ENCODE measurements at regions not wholly inside any gene's neighbourhood (a gene's known extent, or its start where the extent isn't known, plus 50 kb on each side); places are given as distances from the start of the nearest gene placed in this dataset.
"Not testable (repeated sequence)": the region's sequence is repeated elsewhere in the genome, so short reads cannot be mapped to it uniquely, and the experiment has no call there.

DNA sequence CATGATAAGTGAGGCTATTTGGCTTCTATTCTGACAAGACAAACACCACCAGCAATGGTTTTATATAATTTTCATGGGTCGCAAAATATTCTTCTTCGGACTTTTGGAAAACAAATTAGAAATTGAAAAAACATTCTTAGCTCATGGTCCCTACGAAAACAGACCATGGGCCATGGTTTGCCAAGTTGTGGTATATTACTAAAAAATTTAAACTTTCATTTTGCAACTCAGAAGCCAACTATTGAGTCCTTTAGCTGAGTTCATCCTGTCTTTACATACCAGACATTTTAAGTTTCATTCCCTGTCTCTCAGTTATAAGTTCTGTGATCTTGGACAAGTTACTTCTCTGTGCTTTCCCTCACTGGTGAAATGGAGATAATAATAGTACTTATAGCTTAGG, 198.1 kb downstream of the CSNK1G3 start:
- no peak for DNase-seq (ENCODE audit: low spot score)

DNA sequence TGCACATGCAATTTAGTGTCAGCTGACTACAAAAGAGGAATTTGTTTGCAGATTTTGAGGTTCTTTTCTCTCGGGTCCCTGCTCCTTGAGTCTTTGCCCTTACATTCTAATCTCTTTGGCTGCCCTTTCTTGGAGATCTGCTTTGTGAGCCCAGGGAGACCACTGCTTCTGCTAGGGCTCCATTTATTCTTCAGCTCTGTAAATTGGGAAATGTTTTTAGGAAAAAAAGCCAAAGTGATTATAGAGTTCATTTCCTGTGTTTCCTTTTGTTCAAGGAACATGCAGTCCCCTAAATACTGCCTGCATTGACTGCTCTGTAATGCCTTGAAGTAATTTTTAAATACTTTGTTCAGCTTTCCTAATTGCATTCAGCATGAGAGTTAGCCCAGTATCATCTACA, 197.4 kb downstream of the CSNK1G3 start:
- no peak for DNase-seq (ENCODE audit: low spot score)

DNA sequence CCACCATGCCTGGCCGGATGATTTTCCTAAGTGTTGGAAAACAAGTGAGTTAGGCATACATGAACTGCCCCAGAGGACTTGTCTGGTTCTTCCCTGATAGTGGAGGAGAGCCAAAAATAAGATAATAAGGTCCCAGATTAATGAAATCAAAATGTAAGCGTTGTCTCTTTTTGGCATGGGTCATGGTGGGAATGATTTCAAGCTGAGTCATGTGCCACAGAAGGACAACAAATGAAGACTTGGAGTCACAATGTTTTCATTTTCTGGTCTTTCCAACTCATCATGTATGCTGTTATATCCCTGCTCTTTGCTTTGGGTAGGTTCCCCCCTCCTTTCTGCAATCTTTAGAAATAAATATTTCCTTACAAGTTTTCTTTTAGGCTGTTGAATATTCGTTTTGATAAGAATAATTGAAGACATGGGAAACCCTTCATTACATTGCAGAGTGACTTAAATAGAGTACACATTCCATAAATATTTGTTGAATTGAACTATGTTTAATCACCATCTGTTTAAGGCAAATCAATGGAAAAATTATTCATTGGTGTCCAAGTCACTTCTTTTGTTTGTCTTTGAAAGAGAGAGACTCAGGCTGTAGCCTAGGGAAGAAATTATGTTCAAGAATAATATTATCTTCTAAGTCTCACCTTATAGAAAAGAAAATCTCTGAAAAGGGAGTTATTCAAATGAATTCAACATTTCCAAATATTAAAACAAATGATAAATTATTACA, 196.3 kb downstream of the CSNK1G3 start:
- DNase-seq (ENCODE audit: low spot score), result no peak

DNA sequence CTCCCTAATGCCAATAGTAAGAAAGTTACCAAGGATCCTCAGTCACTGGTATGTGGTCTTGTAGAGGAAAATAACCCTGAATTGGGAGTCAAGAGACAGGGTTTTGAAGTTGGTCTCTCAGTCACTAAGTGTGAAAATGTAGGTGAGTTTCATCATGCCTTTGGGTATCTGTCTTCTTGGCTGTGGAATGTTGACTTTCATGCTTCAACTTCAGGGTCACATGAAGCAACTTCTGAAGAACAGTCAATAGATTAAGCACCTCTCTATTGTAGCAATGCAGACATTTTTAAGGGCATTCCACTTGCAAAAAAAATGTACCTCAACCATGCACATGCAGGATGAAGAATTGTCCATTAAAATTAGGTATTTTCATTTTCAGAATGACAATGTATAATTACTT, 194.6 kb downstream of the CSNK1G3 start:
- DNase-seq (ENCODE audit: low spot score), result no peak

DNA sequence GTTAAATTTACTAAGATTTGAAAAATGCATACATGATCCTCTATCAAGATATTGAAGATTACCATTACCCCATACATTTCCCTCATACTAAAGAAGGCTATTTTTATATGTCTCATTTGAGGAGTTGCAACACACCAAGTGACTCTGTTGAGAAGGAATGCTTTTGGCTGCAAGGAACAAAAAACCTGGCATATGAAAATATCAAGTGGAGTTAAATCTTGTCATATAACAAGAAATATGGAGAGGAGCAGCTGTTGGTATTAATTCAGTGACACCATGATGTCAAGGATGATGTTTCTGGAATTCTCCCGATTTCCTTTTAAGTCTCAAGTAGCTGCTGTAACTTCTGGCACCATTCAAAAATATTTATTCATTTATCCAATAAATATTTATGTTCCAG, 193.8 kb downstream of the CSNK1G3 start:
- DNase-seq (ENCODE audit: low spot score), result no peak

DNA sequence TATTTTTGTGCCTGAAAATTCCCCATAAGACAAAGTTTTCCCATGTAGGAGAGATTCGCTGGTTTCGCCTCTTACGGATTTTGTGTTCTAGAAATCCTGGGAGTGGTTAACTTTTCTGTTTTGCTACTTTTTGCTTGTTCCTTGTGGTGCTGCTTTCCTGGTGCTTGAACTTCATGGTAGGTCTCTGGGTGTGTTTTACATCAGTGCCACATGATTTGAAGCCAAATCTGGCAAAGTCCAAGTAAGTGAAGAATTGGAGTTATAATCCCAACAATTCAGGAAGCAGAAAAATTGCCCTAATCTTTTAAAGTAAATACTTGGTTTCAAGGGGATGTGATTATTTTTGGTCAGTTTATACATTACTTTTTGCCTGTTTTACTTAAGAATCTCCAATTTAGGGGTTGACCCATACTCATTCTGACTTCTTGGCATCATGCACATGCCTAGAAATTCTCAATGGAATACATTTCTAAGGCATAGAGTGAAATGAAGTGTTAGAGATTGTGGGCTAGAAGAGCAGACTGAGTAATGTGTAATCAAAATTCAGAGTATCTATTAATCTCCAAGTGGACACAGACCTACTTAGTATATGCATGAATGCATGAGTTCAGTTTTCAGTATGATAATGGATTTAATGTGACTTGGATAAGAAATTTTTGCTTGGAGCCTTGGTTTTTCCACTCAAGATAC, 189.7 kb downstream of the CSNK1G3 start:
- no peak for DNase-seq (ENCODE audit: low spot score)

DNA sequence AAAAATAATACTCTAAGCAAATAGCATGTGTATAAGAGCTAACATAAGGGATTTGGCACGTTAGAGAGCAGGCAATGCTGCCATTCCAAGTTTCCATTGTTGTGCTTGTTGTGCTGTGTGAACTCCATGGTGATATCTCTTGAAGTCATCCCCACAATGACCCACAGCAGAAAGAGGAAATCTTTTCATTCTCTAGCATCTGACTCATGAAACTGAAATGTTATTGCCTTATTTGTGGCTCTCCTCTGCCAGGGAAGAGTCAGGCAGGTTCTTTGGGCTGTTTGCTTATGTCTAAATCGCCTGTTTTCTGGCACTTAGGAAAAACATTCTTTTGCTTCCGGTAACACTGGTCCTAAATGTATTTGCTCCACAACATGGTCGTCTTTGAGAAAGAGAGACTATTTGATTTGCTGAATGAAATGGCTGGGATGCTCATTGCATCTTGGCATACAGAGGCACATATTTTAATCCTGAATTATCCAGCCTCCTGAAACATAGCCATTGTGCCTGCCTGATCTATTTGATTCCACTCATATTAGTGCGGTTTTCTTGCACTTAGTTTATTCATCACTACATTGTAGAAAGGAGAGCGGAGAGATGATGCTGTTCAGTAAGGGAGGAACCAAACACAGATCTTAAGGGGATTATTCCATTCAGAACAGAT, 188.8 kb downstream of the CSNK1G3 start:
- DNase-seq (ENCODE audit: low spot score), result no peak

DNA sequence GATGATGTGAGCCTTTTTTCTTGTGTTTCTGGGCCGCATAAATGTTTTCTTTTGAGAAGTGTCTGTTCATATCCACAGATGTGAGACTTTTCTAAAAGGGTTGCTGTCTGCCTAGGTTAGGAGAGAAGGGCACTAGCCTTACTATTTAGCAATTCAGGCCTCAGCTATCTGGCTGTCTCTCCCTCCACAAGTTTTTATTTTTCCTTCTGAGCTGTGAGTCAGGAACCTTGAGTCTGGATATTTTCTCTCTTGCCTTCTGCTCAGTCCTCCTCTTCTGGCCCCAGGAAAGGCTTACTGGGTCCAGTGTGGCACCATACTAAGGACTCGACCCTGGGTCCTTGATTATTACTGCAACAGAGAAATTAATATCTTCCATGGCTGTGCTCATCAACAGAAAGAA, 187.6 kb downstream of the CSNK1G3 start:
- no peak for DNase-seq (ENCODE audit: low spot score)

DNA sequence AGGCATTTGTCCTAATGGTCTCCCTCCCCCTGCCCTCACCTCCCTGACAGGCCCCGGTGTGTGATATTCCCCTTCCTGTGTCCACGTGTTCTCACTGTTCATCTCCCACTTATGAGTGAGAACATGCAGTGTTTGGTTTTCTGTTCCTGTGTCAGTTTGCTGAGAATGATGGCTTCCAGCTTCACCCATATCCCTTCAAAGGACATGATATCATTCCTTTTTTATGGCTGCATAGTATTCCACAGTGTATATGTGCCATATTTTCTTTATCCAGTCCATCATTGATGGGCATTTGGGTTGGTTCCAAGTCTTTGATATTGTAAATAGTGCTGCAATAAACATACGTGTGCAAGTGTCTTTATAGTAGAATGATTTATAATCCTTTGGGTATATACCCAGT, 187.0 kb downstream of the CSNK1G3 start:
- DNase-seq (ENCODE audit: low spot score), result not testable (repeated sequence)

DNA sequence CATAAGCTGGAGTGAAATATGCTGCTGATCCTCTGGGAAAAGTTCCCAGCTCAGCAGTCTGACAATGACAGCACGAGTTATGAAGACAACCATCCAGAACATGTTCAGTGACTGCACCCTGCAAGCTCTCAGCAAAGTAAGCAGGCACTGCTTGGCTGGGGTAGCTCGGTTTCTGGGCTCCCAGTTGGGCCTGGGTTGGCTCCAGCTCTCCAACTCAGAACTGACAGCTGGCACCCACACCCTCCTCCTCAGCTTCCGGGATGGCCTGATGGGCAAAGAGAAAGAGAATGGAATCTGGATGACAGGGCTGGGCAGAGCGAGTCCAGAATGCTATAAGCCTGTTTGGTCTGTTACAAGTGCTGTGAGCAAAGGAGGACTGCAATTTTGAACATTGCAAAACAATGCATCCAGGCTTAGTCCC, 185.0 kb downstream of the CSNK1G3 start:
- no peak for DNase-seq (ENCODE audit: low spot score)

DNA sequence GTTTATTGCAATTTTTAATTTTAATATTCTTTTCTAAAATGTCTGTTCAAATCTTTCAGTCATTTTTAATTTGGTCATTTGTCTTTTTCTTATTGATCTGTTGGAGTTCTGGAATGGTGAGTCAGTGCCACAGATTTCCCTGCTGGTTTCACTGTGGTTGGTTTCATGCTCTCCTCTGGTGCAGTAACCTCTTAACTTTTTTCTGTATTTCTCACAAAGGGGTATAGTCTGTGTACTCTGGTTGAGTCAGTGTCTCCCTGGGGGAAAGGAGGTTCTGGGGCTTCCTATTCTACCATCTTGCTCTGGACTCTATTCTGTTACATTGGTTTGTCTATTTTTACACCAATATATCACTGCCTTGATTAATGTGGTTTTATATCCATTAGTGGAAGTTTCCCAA, 178.8 kb downstream of the CSNK1G3 start:
- DNase-seq (ENCODE audit: low spot score), result no peak

DNA sequence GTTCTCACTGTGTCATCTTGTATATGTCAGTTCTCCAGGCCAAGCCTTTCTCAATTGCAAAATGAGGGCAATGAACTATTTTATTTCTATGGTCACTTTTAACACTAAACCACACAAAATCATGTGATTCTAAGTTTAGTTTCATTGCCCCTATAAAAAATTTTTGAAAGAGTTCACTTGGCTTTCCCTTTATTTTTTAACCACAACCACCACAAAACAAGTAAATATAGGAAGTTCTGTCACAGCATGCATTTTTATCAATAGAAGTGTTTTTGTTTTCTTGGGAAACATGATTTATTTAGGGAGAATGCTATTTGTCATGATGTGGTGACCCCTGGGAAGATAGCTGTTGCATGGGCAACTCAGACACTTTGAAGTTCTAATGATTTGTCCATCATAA, 169.1 kb downstream of the CSNK1G3 start:
- no peak for DNase-seq (ENCODE audit: low spot score)

DNA sequence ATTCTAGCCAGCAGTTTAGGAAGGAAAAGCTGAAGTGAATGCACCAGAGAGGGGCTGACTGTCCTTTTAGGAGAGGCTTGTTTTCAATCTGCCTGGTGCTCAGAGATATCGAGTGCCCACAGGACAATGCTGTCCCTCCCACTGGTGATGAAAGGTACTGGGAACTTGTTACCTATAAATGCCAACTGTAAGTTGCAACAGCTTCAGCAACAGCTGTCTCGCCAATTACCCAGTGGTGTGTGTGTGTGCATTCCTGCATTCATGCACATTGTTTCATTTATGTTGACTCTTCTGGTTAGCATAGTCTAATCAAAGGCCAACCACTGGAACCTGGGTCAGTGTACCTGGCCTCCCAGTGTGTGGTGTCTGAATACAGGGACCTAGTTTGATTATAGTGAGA, 161.1 kb downstream of the CSNK1G3 start:
- no peak for DNase-seq (ENCODE audit: low spot score)

DNA sequence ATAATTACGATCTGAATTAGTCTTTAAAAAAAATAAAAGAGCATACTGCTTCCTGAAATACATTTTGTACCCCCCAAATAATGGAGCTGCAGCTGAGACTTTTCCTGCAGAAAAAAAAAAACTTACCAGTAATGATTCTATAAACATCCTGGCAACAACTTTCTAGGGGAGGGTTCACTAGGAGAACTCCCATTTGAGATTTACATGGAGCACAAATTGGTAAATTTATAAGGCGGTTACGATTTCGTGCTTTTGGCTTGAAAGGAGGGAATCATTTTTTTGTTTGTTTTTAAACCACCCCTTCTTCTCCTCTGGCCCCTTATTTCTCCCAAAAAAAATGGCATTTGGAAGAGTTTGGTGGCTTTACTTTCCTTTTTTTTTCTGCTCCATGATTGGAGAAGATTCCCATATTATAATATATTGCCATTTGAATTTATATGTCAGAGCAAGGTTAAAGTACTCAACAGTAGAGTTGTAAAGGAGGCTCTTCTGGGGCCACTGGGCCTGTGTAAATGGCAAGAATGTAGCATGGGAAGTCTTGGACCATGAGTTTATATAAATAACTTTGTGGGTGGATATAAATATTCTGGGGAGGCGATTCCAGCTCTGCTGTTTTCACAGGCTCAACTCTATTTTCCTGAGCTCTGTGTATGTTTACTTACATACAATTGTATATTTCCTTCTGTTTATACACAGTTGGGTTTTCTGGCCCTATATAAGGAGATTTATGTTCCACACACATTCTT, 159.9 kb downstream of the CSNK1G3 start:
- no peak for DNase-seq (ENCODE audit: low spot score)

DNA sequence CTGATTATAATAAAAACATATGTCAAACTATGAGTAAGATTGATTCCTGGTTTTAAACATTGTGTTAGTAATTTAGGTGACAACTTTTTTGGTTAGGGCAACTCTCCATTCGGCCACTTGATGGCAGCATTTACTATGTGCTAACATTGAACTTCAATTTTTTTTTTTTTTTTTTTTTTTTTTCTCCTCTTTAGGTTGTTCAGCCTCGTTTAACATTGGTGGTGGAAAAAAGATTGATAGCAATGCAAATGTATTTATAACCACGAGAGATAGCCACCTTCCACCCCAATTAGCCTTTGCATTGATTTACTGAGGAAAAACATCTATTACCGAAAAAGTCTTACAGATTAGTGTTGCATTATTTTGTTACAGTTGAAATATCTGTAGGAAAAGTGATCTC, 159.1 kb downstream of the CSNK1G3 start:
- DNase-seq (ENCODE audit: low spot score), result peak; percentile 25

Data from germinal center (tissue), 1 donor.